Retinal pigment epithelial cell (primary cell): ENCODE measurements at regions not wholly inside any gene's neighbourhood (a gene's known extent, or its start where the extent isn't known, plus 50 kb on each side); places are given as distances from the start of the nearest gene placed in this dataset.
A peak's percentile ranks its signal among the peaks of the same experiment; 100 is the strongest.

Experiments
- DNase-seq: peaks from one replicate; pipeline ENCODE4 v3.0.0-alpha.2; 2010; ENCODE audit warnings: low read depth
- H3K4me3 ChIP-seq: 2 replicates; pipeline ENCODE4 v1.5.1; 2011; ENCODE audit warnings: mild to moderate bottlenecking, low read length, control low read depth, moderate library complexity
- TF ChIP-seq, protein P1 (sequence below): conservative IDR thresholded peaks from 2 replicates; pipeline ENCODE4 v1.5.1; 2011; ENCODE audit warnings: low read depth, low read length, control low read depth, inconsistent platforms

DNA sequence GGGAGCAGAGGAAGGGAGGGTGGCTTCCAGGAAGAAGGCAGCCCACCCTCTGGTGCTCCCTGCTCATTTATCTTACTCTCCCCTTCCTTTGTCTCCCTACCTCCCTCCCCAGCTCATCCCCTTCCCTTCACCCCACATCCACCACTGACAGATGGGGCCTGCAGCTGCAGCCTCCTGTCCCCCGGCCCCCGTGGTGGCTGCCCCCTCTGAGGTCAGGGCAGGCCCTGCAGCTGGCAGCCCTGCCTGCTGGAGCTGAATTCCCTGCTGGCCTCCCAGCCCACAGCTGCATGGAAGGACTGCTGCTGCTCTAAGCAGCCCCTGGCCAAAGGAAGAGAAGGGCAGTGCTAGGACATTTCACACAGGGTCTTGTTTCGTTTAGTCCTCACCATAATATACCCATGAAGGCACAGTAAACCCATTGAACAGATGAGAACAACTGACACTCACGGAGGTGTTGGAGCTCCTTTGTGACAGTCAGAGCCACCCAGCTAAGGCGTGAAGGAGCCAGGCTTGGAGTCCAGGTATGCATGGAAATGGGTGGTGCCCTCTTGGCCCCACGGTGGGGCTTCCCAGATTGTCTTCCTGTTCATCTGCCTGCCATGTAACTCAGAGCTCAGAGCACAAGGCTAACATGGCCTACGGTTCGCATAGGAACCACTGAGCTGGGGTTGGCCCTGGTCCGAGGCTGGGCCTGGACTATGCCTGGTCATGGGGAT, 121.7 kb upstream of the PRR20G start:
- TF ChIP-seq, protein P1, sequence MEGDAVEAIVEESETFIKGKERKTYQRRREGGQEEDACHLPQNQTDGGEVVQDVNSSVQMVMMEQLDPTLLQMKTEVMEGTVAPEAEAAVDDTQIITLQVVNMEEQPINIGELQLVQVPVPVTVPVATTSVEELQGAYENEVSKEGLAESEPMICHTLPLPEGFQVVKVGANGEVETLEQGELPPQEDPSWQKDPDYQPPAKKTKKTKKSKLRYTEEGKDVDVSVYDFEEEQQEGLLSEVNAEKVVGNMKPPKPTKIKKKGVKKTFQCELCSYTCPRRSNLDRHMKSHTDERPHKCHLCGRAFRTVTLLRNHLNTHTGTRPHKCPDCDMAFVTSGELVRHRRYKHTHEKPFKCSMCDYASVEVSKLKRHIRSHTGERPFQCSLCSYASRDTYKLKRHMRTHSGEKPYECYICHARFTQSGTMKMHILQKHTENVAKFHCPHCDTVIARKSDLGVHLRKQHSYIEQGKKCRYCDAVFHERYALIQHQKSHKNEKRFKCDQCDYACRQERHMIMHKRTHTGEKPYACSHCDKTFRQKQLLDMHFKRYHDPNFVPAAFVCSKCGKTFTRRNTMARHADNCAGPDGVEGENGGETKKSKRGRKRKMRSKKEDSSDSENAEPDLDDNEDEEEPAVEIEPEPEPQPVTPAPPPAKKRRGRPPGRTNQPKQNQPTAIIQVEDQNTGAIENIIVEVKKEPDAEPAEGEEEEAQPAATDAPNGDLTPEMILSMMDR = no peak
- H3K4me3 ChIP-seq = no peak overlapping the region
- DNase-seq = no peak

DNA sequence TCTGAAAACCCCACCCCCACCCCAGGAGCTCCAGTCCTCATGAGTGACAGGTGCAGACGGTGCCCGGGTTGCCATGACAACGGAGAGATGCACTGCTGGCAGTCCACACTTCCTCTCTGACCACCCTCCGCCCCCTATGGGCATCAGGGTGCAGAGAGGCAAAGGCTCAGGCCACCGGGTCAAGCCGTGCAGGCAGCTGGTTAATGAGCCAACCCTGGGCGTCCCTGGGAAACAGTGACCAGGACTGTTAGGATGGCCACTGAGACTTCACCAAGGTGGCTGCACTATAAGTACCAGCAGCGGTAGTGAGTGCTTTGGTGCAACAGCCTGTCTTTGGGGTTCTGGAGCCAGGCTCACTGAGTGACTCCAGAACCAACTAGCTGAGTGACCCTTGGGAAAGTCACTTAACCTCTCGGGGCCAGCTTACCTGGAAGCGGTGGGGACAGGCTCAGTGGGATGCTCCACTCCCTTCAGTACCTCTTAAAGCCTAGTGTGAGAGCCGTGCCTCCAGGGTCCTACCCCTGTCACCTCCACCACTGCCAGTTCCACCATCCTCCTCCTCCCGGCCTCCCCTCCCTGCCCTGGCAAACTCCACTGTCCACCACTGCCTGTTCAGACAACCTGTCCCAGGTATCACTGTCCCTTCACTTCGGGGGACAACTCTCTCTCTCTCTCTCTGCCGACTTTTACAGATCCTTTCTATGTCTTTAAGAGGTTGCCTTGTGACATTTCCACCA, 121.0 kb upstream of the PRR20G start:
- TF ChIP-seq, protein P1 = no peak
- no peak for DNase-seq
- H3K4me3 ChIP-seq = no peak overlapping the region

DNA sequence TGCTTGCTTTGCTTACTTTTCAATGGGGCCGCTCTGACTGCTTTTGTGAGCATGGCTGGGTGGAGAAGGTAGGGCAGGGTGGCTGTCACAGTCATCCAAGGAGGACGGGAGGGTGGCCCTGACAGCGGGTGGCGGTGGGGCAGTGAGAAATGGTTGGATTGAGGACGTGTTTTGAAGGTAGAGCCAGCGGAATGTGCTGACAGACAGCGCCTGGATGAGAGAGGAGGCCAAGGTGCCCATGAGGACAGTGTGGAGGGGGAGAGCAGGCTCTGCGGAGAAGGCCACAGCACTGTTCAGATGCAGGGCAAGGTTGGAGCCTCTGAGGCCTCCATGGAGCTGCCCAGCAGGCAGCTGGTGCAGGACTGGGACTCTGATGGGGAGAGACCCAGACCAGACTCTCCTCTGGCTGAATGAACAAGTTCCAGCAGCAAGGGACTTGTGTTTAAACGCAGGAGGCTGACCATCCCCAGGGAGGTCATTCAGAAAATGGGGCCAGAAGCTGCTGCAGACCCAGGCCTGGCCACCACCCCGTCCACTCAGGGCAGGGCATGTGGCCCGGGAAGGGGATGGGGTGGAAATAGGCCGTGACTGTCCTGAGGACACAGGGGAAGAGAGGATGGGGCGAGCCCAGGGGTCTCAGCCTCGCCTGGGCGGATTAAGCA, 120.3 kb upstream of the PRR20G start:
- TF ChIP-seq, protein P1 = no peak
- H3K4me3 ChIP-seq = no peak overlapping the region
- no peak for DNase-seq

DNA sequence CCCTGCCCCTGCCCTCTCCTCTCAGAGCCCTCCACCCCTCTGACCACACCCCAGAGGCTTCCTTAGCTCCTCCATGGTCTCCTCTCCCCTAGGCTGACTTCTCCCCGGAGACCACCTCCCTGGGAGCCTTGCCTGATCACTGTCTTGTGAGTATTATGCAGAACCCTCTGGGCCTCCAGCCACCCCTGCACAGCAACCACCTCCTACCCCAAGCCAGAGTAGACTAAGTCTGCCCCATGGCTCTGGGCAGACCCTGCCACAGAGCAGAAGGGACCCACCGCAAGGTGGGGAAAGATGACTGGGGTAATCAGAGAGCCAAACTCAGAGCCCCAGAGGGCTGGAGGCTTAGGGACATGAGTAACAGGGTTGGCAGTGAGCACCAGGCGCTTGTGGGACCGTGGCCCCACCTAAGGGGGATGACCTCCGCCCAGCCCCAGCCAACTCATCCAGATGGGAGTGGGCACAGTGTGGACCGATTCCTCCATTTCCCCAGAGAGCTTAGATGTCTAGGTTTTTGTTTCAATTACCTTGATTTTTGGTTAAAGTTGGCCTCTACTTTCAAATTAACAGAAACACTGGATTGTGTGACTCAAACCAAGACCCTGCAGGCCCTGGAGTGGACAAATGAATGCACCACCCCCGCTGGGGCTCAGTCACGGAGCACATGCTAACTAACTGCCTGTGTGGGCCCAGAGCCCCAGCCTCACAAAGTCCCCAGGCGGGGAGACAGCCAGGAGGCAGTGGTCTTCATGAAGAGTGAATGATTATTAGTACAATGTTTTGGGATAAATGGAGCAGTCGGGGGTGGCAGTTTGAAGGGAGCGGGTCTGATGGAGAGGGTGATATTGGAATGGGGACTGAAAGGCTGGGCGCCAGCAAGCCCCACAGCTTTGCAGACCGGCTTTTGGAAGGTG, 119.4 kb upstream of the PRR20G start:
- TF ChIP-seq, protein P1 = no peak
- H3K4me3 ChIP-seq = no peak overlapping the region
- no peak for DNase-seq

DNA sequence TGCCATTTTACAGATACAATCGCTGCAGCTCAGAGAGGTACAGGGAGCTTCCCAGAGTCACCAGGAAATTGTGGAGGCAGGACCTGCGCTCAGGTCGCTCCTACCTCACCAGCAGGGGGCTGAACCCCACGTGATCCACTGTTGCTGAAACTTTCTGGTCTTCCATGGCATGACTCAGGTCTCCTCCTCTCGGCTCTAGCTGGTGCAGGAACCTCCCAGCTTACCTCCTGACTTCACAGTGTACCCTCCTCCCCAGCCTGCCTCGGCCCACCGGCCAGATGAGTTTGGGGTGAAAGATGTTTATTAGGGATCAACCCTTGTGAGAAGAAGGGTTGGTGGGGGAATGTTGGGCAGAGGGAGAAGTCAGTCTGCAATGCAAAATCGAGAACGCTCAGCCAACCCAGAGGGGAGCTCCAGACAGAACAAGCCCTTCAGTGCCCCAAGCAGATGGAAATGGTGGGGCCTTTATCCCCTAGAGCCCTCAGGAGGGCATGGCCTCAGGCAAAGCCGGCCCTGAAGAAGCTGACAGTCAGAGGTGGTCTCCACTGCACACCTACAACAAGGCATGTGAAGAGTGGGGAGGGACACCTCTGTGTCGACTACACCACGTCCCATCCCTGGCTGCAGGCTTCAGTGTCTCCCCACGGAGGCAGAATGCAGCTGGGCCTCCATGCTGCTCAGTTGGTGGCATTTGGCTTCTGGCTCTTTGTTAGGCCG, 118.6 kb upstream of the PRR20G start:
- no peak overlapping the region for H3K4me3 ChIP-seq
- TF ChIP-seq, protein P1 = peak; percentile 31
- DNase-seq = no peak

DNA sequence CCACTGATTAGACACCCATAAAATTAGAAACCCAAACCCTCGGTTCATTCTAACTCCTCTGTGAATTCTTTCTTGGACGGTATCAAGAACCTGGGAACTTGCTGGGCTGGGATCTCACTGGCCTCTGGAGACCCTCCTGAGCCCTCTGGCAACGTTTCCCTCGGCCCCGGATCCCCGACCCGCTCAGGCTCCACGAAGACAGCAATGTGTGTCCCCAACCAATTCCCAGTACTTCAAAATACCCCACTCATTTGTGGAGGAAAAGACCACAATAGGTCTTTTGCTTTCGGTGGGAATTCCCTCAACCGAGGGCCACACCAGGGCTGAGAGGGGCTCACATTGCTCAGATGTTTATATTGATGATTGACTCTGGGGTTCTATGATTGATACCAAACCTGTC, 117.9 kb upstream of the PRR20G start:
- H3K4me3 ChIP-seq = no peak overlapping the region

More for the DNA sequence above, 117.9 kb upstream of the PRR20G start:
- no peak for DNase-seq
- TF ChIP-seq, protein P1 = no peak
